Fibroblast of skin of scalp (primary cell): ENCODE measurements at regions not wholly inside any gene's neighbourhood (a gene's known extent, or its start where the extent isn't known, plus 50 kb on each side); places are given as distances from the start of the nearest gene placed in this dataset.
A peak's percentile ranks its signal among the peaks of the same experiment; 100 is the strongest.

Experiments
- DNase-seq: peaks from one replicate; pipeline ENCODE4 v3.0.0-alpha.2; 2013

DNA sequence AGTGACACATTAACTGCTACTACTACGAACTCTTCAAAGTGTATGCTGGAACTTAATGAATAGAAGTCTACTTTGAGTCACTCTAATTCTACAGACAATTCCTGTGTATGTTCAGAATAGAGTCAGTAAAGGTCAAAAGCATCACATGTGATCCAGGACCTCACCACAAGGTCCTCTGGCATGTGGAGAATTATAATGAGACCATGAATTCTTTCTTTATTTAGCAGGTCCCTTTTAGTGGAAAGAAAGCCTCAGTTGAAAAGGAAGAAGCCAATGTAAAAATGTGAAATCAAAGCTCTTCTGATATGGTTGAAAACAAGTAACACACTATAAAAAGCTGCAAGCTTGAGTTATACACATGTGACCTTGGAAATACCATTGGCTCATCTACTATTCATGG lies 1612.1 kb upstream of the GOT2 start:
- no peak for DNase-seq

DNA sequence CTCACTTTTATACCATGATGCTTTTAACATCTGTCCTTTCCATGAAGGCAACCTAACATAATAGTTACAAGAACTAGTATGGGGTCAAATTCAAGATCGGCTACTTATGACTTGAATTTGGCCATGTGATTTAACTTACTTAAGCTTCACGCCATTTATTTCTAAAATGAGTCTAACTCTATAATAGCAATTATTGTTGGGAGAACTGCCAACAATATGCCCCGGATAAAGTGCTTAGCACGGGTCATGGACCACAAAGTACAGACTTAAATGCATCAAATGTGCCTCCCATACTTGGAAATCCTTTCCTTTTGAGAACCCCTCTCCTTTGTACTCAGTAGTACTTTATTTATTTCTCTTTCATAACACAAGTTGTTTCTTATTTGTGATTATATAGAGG lies 1603.6 kb upstream of the GOT2 start:
- no peak for DNase-seq

DNA sequence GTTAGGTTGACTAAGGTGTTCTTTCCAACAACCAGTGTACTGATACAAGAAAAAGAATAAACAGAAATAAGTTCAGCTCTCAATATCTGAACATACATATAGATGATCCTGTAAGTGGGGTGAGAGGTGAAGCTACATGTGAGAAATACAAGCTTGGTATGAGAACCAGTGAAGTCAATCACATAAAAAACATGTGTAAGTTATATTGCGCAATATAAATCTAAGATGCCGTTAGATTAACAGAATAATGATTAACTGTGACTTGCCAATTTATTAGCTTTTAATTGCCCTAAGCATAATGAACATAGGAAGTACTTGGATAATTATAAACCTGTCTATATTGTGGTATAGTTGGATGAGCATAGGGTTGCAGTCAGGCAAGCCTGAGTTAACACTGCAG lies 1597.1 kb upstream of the GOT2 start:
- no peak for DNase-seq

DNA sequence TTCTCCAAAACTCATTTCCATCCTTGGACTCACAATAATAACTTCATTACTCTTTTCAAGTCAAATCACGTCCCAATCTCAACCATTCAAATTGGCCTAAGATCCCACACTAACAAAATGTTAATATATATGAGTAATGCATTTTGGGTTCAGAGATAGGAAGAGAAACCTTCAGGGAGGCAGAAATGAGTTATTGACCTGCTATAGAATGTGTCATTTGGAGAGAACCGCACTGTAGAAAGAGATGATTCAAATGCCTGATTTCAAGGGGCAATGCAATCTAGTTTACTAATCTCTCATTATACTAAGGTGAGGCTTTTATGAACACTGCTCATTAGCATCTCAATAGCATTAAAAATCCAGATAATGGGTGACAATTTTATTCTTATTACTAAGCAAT lies 1595.0 kb upstream of the GOT2 start:
- peak; percentile 55 for DNase-seq

DNA sequence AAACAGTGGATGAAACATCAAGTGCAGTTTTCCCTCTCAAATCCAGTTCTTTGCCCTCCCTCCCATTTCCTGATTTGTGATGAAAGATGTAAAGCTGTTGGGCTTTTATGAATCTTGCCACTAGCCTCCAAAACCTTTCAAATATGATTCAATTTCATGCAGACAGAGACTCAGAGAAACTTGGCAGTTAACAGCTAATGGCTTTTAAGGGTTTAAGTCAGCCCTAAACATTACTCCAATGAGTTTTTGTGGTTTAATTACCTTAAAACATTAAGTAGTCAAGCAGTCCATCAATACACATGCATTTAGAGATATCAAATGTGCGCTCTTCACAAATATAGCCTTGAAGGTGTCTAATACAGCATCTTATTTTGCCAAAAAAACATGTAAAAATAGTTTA lies 1594.0 kb upstream of the GOT2 start:
- no peak for DNase-seq

DNA sequence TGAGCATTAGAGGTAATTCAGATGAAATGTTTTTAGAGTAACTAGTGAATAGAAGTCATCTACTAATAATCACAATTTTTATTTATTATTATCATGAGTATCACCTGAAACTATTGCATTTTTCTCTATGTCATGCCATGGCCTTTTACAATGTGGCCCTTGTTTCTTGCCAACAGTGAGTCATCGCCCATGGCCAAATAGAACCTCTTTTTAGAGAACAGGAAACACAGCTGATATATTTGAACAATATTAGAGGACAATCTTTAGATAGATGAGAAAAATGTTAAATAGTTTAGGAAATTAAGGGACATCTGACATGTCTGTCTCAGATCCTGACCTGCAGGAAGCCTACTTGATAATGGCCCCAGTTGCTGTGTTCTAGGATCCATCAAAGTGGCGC lies 1584.4 kb upstream of the GOT2 start:
- no peak for DNase-seq

DNA sequence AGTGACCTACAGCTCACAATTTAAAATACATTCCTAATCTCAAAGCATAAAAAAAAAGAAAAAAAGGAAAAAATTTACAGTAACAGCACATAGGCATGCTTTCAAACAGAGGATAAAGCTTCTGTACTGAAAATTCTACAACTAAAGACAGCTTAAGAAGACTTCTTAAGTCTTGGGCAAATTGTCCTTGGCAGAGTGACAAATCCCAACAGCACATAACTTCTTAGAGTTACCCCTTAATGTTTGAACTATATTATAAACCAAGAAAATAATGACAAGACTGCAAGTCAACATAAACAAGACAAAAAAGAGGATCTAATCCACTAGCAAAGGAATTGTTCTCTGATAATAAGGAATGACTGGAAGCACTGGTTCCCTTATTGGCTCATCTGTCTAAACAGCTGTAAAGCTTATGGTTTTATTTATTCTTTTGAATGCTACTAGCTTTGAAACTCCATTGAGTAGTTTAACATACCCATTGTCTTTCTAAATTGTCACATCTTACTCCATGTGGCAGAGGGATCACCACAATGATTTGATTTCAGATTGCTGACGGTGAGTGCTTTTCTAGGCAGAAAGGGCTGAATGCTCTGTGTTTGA lies 1576.8 kb upstream of the GOT2 start:
- no peak for DNase-seq

DNA sequence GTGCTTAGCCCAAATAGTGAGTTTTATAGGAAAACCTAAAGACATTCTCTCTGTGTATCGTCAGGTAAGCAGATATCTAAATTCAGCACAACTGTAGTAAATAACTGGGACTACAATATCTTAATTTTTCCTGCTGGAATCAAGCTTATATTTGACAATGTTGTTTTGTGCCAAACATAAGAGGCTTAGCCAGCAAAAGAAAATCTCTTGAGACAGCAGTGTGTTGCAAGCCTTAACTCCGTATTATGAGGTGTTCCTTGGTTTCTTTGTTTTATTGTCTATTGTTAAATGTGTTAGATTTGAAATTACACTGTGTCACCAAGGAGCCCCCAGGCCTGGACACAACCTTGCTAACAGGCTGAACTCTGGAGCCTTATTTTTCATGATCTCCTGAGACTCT lies 1570.6 kb upstream of the GOT2 start:
- DNase-seq: no peak

DNA sequence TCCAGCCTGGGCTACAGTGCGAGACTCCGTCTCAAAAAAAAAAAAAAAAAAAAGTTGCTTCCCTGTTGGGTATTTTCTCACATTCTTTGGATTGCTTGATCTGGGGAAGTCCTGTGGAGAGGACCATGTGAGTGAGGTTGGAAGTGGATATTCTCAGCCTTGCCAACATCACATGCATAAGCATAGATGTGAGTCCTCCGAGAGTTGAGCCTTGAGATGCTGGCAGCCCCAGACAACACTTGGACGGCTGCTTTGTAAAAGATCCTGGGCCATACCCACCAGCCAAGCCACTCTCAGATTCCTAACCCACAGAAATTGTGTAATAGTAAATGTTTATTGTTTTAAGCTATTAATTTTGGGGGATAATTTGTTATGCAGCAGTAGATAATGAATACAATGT lies 1570.0 kb upstream of the GOT2 start:
- DNase-seq: no peak

DNA sequence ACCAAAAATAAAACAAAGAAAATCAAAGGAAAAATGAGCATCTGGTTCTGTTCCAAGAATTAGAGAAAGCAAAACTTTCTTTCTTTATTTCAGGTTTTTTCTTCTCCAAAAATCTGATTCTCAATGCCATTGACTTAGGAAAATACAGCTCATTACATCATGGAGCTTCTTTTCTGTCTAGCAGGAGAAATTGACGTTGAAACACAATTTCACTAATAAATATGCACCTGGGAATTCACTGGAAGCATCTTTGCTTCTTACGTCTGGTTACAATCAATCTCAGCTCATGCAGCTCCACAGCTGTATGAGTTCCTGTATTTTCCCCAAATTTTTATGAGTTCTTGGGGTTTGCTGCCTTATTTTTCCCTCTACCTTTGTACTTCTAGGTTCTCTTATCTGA lies 1568.6 kb upstream of the GOT2 start:
- no peak for DNase-seq

DNA sequence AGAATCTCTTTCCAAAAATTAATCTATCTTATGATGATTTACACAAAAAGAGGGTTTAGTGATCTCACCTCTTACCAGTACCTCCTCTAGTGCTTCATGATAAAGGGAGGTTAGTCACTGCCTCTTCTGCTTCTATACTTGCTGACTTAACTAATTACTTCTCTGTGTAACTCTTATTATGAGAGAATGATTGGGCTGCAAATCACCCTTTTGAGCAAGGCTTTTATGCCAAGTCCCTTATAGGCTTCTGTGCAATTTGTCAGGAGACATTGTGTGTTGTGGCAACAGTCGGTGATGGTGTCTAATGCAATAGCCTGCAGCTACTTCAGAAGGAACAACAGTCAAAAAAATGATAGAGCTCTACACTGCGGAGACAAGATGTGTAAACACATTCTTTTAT lies 1568.1 kb upstream of the GOT2 start:
- DNase-seq: no peak

DNA sequence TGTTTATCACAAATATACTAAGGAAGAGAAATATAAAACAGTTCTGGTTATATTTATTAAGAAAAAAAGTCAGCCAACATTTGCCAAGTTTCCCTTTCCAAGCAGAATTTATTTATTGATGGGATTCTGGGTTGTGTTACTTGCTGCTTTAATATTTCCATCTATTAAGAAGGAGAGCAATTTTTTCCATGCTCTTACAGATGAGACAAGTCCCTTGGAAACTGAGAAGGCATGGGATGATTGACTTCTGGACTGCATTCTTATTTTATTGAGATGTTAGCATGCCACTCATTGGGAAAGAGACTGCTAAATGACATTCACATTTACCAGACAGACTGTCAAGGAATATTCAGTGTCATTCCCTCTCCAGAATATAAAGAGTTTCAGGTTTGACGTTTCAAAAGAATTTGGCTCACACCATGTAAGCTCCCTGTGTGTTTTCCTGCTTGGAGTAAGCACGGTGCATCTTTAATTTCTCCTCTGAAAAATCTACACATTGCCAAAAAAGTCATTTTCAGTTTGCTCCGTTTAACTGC lies 1565.2 kb upstream of the GOT2 start:
- DNase-seq: no peak

DNA sequence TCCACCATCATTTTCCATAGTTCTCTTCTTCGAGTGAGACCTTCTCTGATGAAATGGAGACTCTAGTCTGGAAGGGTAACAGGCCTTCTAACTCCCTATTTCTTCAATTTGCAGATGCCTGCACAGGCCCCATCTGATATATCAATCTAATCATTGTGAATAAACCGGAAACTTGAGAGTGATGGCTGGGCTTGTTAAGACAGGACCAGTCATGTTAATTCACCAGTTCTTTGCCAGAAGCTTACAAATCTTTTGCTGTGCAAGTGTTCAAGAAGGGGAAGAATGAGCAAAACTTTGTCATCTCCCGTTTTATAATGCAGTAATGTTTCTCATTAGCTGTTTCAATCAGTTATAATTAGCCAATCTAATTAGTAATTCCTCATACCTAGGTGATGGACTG lies 1561.3 kb upstream of the GOT2 start:
- no peak for DNase-seq

DNA sequence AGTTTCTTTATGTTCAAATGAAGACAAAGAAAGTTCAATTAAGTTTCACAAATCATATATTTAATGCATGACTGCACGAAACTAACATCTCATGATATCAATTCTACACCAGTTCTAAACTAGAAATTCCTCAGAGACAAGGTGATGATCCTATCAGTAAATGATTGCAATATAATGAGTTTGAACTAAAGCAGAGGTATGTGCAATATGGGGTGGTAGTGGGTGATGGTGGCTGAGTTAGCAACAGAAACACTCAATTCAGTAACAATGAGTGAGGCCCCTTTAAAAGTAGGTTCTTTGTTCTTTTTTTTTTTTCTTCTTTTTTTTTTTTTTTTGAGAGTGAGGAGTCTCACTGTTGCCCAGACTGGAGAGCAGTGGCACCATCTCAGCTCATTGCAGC lies 1551.7 kb upstream of the GOT2 start:
- no peak for DNase-seq

DNA sequence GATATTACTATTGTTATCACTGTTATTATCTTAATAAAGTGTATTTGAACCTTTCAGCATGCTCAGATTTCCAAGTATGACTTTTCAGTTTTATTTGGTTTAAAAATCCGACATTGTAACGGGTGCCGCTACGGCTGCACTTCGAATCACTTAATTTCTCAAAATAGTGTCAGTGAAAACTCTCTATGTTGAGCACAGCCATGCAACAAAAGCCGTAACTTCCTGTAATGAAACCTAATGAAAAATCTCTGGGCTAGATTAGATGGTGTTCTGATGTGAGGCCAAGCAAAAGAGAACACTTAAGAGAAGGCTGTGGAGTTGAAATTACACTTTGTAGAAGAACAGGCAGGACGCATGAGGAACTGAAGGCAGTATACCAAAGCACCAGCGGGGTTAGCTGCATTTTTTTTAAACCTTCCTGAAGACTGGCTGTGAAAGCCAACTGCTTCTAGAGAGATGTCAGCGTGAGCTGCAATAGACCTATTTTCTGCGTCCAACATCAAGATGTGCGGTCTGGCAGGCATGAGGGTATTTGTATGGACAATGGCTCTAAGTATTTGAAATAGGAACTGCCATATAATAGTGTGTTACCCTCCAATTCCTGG lies 1545.0 kb upstream of the GOT2 start:
- peak; percentile 2 for DNase-seq

DNA sequence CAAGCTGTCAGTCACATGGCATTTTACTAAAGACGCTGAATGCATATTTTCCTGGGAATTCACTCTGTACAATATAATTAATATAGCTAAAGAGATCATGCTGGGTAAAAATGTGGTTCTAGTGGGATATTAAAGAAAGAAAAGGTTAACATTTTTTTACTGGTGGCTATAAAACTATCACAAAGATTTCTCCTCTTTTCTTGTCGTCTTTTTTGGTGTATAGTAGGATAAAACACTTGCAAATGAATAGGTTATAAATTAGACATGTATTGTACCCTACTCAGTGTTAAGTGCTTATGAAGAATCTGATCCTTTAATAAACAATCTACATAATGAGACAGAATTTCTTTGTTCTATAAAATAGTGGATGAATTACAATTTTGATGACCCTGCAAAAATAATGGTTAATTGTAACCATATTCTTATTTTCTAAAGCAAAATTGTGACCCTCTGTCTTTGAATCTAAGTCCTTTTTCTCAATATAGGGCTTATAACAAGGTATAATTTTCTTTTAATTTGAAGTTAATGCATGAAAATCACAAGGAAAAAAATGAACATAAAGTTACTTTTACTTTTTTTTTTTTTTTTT lies 1540.4 kb upstream of the GOT2 start:
- DNase-seq: no peak

DNA sequence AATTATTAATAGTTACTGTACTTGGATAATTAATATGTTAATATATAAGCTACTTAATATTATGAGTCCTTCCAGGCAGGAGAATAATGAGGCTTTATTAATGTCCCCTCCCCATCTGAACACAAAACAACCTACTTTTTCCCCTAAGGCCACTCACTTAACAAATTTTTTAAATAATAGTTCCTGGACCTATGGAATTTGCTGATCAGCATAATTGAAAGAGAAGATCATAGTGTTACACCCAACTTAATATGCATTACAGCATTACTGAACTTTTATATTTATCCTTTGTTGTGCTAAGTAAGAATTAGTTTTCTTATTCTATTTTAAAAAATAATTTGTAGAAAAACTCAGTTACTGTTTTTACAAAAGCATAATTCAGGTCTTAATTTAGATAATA lies 1537.7 kb upstream of the GOT2 start:
- no peak for DNase-seq

DNA sequence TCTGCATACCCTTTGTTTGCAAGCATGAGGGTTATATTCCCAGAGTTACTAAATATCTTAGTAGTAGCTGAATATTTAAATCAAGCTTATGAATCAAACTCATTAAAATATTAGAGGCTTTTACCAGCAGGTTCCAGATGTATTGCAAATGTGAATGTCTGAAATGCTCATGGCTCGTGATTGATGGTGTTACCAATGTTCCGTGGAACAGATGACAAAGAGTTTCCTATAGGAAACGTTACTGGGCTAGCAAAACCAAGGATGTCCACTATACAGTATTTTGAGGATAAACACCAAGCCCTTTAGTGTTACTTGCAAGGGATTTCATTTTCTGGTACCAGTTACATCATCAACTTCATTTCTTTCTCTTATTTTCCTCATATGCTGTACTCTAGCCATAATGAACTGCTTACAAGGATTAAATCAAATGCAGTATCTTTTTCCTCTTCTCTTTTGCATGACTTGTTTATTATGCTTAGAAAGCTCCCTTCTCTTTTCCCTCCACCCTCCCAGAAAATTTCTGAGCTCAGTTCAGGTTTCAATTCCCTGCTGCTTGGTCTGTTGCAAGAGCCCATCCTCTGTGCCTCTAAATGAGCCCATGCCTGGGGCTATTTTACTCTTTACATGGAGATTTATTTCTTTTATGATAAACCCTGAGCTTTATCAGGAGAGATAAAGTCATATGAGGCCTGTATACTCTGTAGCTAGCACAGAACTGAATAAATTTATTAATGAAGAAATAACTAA lies 1537.1 kb upstream of the GOT2 start:
- DNase-seq: no peak

DNA sequence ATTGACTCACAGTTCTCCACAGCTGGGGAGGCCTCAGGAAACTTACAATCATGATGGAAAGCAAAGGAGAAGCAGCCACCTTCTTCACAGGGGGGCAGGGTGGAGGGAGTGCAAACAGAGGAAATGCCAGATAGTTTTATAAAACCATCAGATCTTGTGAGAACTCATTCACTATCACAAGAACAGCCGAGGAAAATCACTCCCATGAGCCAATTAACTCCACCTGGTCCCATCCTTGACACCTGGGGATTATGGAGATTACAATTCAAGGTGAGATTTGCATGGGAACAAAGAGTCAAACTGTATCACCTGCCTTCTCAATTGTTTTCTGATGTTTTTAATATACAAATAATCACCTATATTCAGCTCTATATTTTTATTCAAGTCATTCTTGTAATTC lies 1527.3 kb upstream of the GOT2 start:
- no peak for DNase-seq

DNA sequence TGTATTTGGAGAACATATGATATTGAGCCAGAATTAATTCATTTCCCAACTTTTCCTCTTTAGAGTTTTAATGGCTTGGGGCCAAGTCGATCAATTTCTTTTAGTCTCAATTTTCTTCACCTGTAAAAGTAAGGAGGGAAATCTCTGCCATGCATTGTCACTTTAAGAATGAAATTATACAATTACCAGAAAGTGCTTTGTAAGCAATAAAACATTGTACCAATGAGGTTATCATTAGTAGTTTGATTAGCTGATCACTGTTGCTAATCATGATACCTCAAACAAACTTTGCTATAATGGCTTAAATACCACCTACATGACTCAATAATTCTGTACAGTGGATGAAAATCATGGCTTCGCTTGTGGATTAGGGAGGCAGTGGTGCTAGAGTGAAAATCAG lies 1525.8 kb upstream of the GOT2 start:
- no peak for DNase-seq

DNA sequence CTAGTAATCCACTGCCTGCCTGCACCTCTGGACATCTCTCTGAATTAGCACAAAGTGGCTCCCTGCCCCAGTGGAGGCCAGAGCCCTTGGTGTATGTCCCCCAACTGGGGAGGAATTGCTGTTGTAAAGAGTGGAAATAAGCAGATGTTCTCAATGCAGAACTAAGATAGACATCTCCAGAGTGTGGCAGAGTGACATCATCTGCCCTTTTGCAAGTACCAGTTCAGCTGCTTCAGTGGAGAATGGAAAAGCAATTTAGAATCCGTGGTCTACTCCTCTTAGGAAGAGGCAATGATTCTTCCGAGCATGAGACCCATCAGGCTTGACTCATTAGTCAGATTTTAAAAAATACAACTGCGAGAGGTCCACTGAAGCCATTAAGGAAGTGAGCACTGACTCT lies 1512.0 kb upstream of the GOT2 start:
- no peak for DNase-seq

DNA sequence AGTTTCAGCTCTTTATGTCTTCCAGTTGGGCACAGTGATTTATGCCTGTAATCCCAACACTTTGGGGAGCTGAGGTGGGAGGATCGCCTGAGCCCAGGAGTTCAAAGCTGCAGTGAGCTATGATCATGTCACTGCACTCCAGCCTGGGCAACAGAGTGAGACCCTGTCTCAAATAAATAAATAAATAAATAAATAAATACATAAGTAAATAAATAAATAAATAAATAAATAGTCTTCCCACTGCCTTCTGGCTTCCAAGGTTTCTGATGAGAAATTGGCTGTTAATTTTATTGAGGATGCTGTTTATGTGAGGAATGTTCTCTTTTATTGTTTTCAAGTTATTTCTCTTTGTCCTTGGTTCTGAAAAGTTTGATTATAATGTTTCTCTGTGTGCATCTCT lies 1507.6 kb upstream of the GOT2 start:
- no peak for DNase-seq

DNA sequence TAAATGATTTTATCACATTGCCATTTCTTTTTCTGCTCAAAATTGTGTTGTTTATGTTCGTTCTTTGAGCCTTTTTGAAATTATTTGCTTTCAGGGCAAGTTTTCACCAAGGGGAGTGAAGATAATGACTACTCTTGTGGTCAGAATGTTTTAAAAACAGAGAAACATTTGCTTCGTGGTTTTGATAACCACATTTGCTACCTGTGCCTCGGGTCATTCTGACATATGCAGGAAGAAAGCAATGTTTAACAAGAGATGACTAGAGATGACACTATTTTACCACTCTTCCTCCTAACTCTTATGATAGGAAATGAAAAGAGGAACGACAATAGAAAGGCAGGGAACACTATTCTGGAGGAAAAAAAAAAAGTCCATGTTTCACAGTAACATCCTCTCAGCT lies 1496.5 kb upstream of the GOT2 start:
- DNase-seq: no peak

DNA sequence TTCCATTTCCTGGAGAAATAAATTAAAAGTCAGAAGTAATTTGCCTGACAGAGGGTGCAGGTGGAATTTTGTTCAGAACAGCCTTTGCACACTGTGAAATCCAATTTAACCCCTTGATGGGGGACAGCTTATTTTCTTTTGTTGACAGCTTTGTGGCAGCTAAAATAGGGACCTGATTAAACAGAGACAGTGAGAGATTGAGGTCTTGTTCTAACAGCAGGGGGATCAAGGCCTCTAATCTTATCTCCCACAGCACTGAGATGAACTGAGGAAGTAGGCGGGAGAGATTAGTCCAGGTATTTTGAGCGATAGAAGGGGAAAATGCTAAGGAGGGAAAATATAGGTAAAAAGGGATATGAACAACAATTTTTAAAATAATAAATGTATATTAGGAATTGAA lies 1491.4 kb upstream of the GOT2 start:
- no peak for DNase-seq
